IMR-90 (cell line): ENCODE measurements at regions not wholly inside any gene's neighbourhood (a gene's known extent, or its start where the extent isn't known, plus 50 kb on each side); places are given as distances from the start of the nearest gene placed in this dataset.

Experiments
- ATAC-seq: fragments of 200-7000 bp; cut with Tn5 transposase; 2 replicates; pipeline ENCODE4 v1.9.1; 2020; ENCODE audit warnings: low read depth, mild to moderate bottlenecking, moderate library complexity
- BruUV-seq: library from RNA; stranded (reverse); fragments of 400-500 nt; replicated peaks from 2 replicates; lab custom pipeline; 2021; lab: Mats Ljungman, UMichigan
- CTCF ChIA-PET: fragments of 300-600 bp; formaldehyde crosslinking; extraction: SDS; loops from one replicate; lab custom pipeline; 2021; ENCODE audit warnings: antibody characterized with exemption; lab: Yijun Ruan, JAX
- POLR2A ChIA-PET: fragments of 300-600 bp; sonication (Branson Sonifier 250); formaldehyde crosslinking; loops from one replicate; lab custom pipeline; 2022; ENCODE audit warnings: antibody characterized with exemption; ENCODE audit not compliant: unreplicated experiment; lab: Charles Lee
- DNase-seq: peaks from one replicate; pipeline ENCODE4 v3.0.0; 2013
- H2AFZ ChIP-seq: replicated peaks from 2 replicates; pipeline ENCODE3; 2013; ENCODE audit warnings: low read length, mild to moderate bottlenecking; ENCODE audit not compliant: poor library complexity
- H2AK5ac ChIP-seq: 2 replicates; pipeline ENCODE4 v1.6.1; 2013; ENCODE audit warnings: low read depth, low read length, inconsistent platforms
- H2AK9ac ChIP-seq: replicated peaks from 2 replicates; pipeline ENCODE3; 2013; ENCODE audit warnings: mild to moderate bottlenecking, low read depth, low read length, moderate library complexity; ENCODE audit not compliant: poor library complexity
- H2BK120ac ChIP-seq: 2 replicates; pipeline ENCODE4 v1.6.1; 2013; ENCODE audit warnings: low read depth, low read length, inconsistent platforms
- H2BK15ac ChIP-seq: 3 replicates; pipeline ENCODE4 v1.6.1; 2013; ENCODE audit warnings: low read depth, low read length, inconsistent platforms
- H2BK20ac ChIP-seq: 2 replicates; pipeline ENCODE4 v1.6.1; 2013; ENCODE audit warnings: low read depth, mild to moderate bottlenecking, inconsistent platforms, low read length, moderate library complexity
- H2BK5ac ChIP-seq: 2 replicates; pipeline ENCODE4 v1.6.1; 2013; ENCODE audit warnings: mild to moderate bottlenecking, low read depth, low read length, inconsistent platforms; ENCODE audit not compliant: poor library complexity, severe bottlenecking
- H3K14ac ChIP-seq: replicated peaks from 2 replicates; pipeline ENCODE4 v1.6.1; 2013; ENCODE audit warnings: low read depth, low read length, inconsistent platforms
- H3K18ac ChIP-seq: 2 replicates; pipeline ENCODE4 v1.6.1; 2013; ENCODE audit warnings: low read depth, low read length, control low read depth
- H3K23ac ChIP-seq: 2 replicates; pipeline ENCODE4 v1.6.1; 2013; ENCODE audit warnings: low read depth, low read length, inconsistent platforms
- H3K27ac ChIP-seq: 2 replicates; pipeline ENCODE4 v1.5.1; 2013; ENCODE audit warnings: mild to moderate bottlenecking, control low read depth, low read length; ENCODE audit not compliant: insufficient read depth
- H3K27me3 ChIP-seq: 2 replicates; pipeline ENCODE4 v1.6.1; 2013; ENCODE audit warnings: low read length; ENCODE audit not compliant: control insufficient read depth, insufficient read depth
- H3K36me3 ChIP-seq: 2 replicates; pipeline ENCODE4 v1.6.1; 2013; ENCODE audit warnings: low read length, mixed read lengths; ENCODE audit not compliant: control insufficient read depth, insufficient read depth
- H3K4ac ChIP-seq: 2 replicates; pipeline ENCODE4 v1.6.1; 2013; ENCODE audit warnings: low read depth, low read length, inconsistent platforms
- H3K4me1 ChIP-seq: 2 replicates; pipeline ENCODE4 v1.6.1; 2013; ENCODE audit warnings: low read length, mixed read lengths; ENCODE audit not compliant: control insufficient read depth, insufficient read depth
- H3K4me2 ChIP-seq: 2 replicates; pipeline ENCODE4 v1.6.1; 2013; ENCODE audit warnings: low read depth, mild to moderate bottlenecking, control low read depth, low read length, moderate library complexity
- H3K4me3 ChIP-seq: 2 replicates; pipeline ENCODE4 v1.5.1; 2013; ENCODE audit warnings: low read depth, mild to moderate bottlenecking, control low read depth, low read length, moderate library complexity; ENCODE audit not compliant: insufficient read depth
- H3K56ac ChIP-seq: 2 replicates; pipeline ENCODE4 v1.6.1; 2013; ENCODE audit warnings: low read length, inconsistent platforms; ENCODE audit not compliant: insufficient read depth; ENCODE audit errors: extremely low read depth
- H3K79me1 ChIP-seq, 2 experiments: 2 replicates each; pipeline ENCODE4 v1.6.1; 2013; ENCODE audit warnings: low read length in 2 of 2, inconsistent platforms in 1 of 2, low read depth in 1 of 2
- H3K9ac ChIP-seq: 2 replicates; pipeline ENCODE4 v1.6.1; 2013; ENCODE audit warnings: low read depth, low read length, control low read depth
- H3K9me1 ChIP-seq: 2 replicates; pipeline ENCODE4 v1.6.1; 2013; ENCODE audit warnings: low read length, inconsistent platforms; ENCODE audit not compliant: insufficient read depth
- H3K9me3 ChIP-seq: 2 replicates; pipeline ENCODE4 v1.6.1; 2013; ENCODE audit warnings: low read length; ENCODE audit not compliant: control insufficient read depth, insufficient read depth
- H4K20me1 ChIP-seq: 2 replicates; pipeline ENCODE4 v1.6.1; 2013; ENCODE audit warnings: low read length, inconsistent platforms; ENCODE audit not compliant: insufficient read depth
- H4K5ac ChIP-seq: 2 replicates; pipeline ENCODE4 v1.6.1; 2013; ENCODE audit warnings: mild to moderate bottlenecking, low read depth, low read length, control low read depth
- H4K8ac ChIP-seq, 2 experiments: 2 replicates each; pipeline ENCODE4 v1.6.1; 2013; ENCODE audit warnings: low read depth in 2 of 2, low read length in 2 of 2, control low read depth in 1 of 2, inconsistent platforms in 1 of 2
- H4K91ac ChIP-seq: 2 replicates; pipeline ENCODE4 v1.6.1; 2013; ENCODE audit warnings: low read depth, low read length, inconsistent platforms; ENCODE audit not compliant: insufficient read depth
- CTCF ChIP-seq: conservative IDR thresholded peaks from 2 replicates; pipeline ENCODE4 v1.5.1; 2012; ENCODE audit warnings: mild to moderate bottlenecking, low read depth, low read length, improper control_type of control experiment
- MAFK ChIP-seq: IDR thresholded peaks from 2 replicates; pipeline ENCODE4 v1.6.1; 2012; ENCODE audit warnings: low read depth, low read length, improper control_type of control experiment
- MXI1 ChIP-seq: IDR thresholded peaks from 2 replicates; pipeline ENCODE4 v1.6.1; 2012; ENCODE audit warnings: low read depth, mild to moderate bottlenecking, low read length, moderate library complexity, borderline replicate concordance
- RCOR1 ChIP-seq: IDR thresholded peaks from 2 replicates; pipeline ENCODE4 v1.6.1; 2012; ENCODE audit warnings: mild to moderate bottlenecking, low read length, improper control_type of control experiment; ENCODE audit not compliant: insufficient replicate concordance
- USF2 ChIP-seq: fragments of 150-350 bp; IDR thresholded peaks from 2 replicates; pipeline ENCODE4 v1.6.1; 2017; ENCODE audit warnings: mild to moderate bottlenecking, antibody characterized with exemption, low read length, low read depth
- WGBS, 2 experiments: methylation state at CpG; one replicate each; pipeline versions ENCODE4 v1.1.5 to v1.1.7; 2013; ENCODE audit warnings: missing lambda C conversion rate in 2 of 2; ENCODE audit not compliant: insufficient read length in 1 of 2; ENCODE audit errors: extremely low coverage in 2 of 2; 5-methylcytosine and 5-hydroxymethylcytosine counted together
- dilution Hi-C: fragments of 300-500 bp; cut with HindIII; formaldehyde crosslinking; loops from one replicate; pipeline ENCODE4 v1.14.3; 2018; ENCODE audit warnings: low sequenced_read_pairs; ENCODE audit not compliant: unreplicated experiment
- in situ Hi-C: fragments of 300-500 bp; cut with MboI; formaldehyde crosslinking; loops from 3 replicates; pipeline ENCODE4 v1.14.3; 2019; ENCODE audit warnings: low sequenced_read_pairs, inconsistent platforms, mixed read lengths
- intact Hi-C: fragments of 100-400 bp; cut with micrococcal nuclease; formaldehyde crosslinking; loops from 2 replicates; pipeline ENCODE4 v1.10.0; 2022

GRCh38 chr2:193476171-193476800 is 1281.6 kb upstream of the TMEFF2 start:
- Histone ChIP-seq H3K79me1 (no peaks in the 10 kb centered on the region), H3K36me3 (no peaks in the 10 kb centered on the region), H3K9me3 (peaks cover 10% of the 10 kb centered on the region; the same call in 1 of the 2 replicates), H4K20me1 (no peaks in the 10 kb centered on the region), H2BK120ac (no peak overlapping the region), H2AFZ (no peak overlapping the region), H3K9ac (no peak overlapping the region), H3K18ac (no peak overlapping the region), H4K5ac (no peak overlapping the region), H3K14ac (no peak overlapping the region), H3K4me3 (no peak overlapping the region), H3K4me2 (no peak overlapping the region), H4K8ac (no peak overlapping the region), H2BK15ac (no peak overlapping the region), H4K91ac (no peak overlapping the region), H3K56ac (no peak overlapping the region), H3K27me3 (no peaks in the 10 kb centered on the region), H3K4ac (no peak overlapping the region), H3K27ac (no peak overlapping the region), H3K4me1 (no peaks in the 10 kb centered on the region), H3K23ac (no peak overlapping the region), H3K9me1 (no peaks in the 10 kb centered on the region), H2AK9ac (no peak overlapping the region), H2BK5ac (no peak overlapping the region), H2AK5ac (no peak overlapping the region), H2BK20ac (no peak overlapping the region)
- TF ChIP-seq USF2 (no peak), MXI1 (no peak), MAFK (no peak), RCOR1 (no peak), CTCF (no peak)
- intact Hi-C loops (no loop called here), in situ Hi-C loops (no loop called here), dilution Hi-C loops (no loop called here)
- ATAC-seq (no peak), DNase-seq (no peak)
- ChIA-PET CTCF (no interaction called here), POLR2A (no interaction called here)
- no TSS peak for BruUV-seq
- WGBS, 2 experiments, result no CpG with 5 or more reads among the region's 6 CpGs
